ENCODE measurements at regions not wholly inside any gene's neighbourhood (a gene's known extent, or its start where the extent isn't known, plus 50 kb on each side); places are given as distances from the start of the nearest gene placed in this dataset.
"Not testable (repeated sequence)": the region's sequence is repeated elsewhere in the genome, so short reads cannot be mapped to it uniquely, and the experiment has no call there.

- DNase-seq: not testable (repeated sequence)
Observed at GRCh38 chr16:29179401-29180205, 194.8 kb downstream of the LAT start.

- DNase-seq: not testable (repeated sequence)
Observed at GRCh38 chr16:29177888-29178726, 193.3 kb downstream of the LAT start.

- not testable (repeated sequence) for DNase-seq
Observed at GRCh38 chr16:29177203-29177887, 192.5 kb downstream of the LAT start.

GRCh38 chr16:29176822-29177202, 192.0 kb downstream of the LAT start:
- not testable (repeated sequence) for DNase-seq

GRCh38 chr16:29176154-29176470, 191.3 kb downstream of the LAT start:
- DNase-seq: not testable (repeated sequence)

GRCh38 chr16:29175411-29176153, 190.7 kb downstream of the LAT start:
- DNase-seq: not testable (repeated sequence)

- not testable (repeated sequence) for DNase-seq
Observed at GRCh38 chr16:29173371-29174305, 188.8 kb downstream of the LAT start.

GRCh38 chr16:29172098-29172724, 187.4 kb downstream of the LAT start:
- DNase-seq: not testable (repeated sequence)

GRCh38 chr16:29171296-29171695, 186.4 kb downstream of the LAT start:
- DNase-seq: not testable (repeated sequence)

- not testable (repeated sequence) for DNase-seq
Observed at GRCh38 chr16:29170393-29171119, 185.7 kb downstream of the LAT start.

GRCh38 chr16:29169295-29169994, 184.6 kb downstream of the LAT start:
- not testable (repeated sequence) for DNase-seq

- DNase-seq: not testable (repeated sequence)
Observed at GRCh38 chr16:29168515-29169259, 183.8 kb downstream of the LAT start.

GRCh38 chr16:29164442-29165089, 179.7 kb downstream of the LAT start:
- not testable (repeated sequence) for DNase-seq

GRCh38 chr16:29160171-29160570, 175.3 kb downstream of the LAT start:
- DNase-seq: not testable (repeated sequence)

- DNase-seq: not testable (repeated sequence)
Observed at GRCh38 chr16:29159603-29160002, 174.8 kb downstream of the LAT start.

GRCh38 chr16:29158785-29159184, 173.9 kb downstream of the LAT start:
- DNase-seq: no peak

GRCh38 chr16:29158031-29158784, 173.4 kb downstream of the LAT start:
- not testable (repeated sequence) for DNase-seq
